ENCODE measurements at regions not wholly inside any gene's neighbourhood (a gene's known extent, or its start where the extent isn't known, plus 50 kb on each side); places are given as distances from the start of the nearest gene placed in this dataset.
"Not testable (repeated sequence)": the region's sequence is repeated elsewhere in the genome, so short reads cannot be mapped to it uniquely, and the experiment has no call there.

DNA sequence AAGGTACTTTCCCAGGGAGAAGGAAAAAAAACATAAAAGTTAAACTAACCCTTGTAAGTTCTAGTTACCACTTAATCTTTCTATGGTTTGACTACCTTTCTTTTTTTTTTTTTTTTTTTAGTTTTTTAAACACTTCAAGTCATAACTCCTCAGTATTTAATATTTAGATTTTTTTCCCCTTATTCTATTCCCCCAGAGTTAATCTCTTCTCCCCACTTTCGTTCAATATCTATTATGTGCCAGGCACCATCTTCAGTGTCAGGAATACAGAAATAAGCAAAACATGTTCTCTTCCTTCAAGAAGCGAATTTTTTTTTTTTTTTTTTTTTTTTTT is 62.0 kb upstream of the LOC128125822 start:
- Histone ChIP-seq H2AFZ (ENCODE audit: low read length) (no peak overlapping the region), H3K27me3 (ENCODE audit: insufficient read depth, low read length) (no peaks in the 10 kb centered on the region), H3K4me1 (ENCODE audit: insufficient read depth, low read length) (no peaks in the 10 kb centered on the region), H4K20me1 (ENCODE audit: insufficient read depth, low read length) (no peaks in the 10 kb centered on the region), H3K79me2 (ENCODE audit: insufficient read depth, low read length) (no peaks in the 10 kb centered on the region), H3K9me3 (ENCODE audit: low read depth, low read length) (no peaks in the 10 kb centered on the region), H3K36me3 (ENCODE audit: insufficient read depth, low read length) (no peaks in the 10 kb centered on the region), H3K4me2 (ENCODE audit: insufficient read depth, low read length) (no peak overlapping the region), H3K4me3 (ENCODE audit: insufficient read depth, low read length) (no peak overlapping the region), H3K27ac (ENCODE audit: low read depth, low read length) (no peak overlapping the region)
- TF ChIP-seq, protein P1, sequence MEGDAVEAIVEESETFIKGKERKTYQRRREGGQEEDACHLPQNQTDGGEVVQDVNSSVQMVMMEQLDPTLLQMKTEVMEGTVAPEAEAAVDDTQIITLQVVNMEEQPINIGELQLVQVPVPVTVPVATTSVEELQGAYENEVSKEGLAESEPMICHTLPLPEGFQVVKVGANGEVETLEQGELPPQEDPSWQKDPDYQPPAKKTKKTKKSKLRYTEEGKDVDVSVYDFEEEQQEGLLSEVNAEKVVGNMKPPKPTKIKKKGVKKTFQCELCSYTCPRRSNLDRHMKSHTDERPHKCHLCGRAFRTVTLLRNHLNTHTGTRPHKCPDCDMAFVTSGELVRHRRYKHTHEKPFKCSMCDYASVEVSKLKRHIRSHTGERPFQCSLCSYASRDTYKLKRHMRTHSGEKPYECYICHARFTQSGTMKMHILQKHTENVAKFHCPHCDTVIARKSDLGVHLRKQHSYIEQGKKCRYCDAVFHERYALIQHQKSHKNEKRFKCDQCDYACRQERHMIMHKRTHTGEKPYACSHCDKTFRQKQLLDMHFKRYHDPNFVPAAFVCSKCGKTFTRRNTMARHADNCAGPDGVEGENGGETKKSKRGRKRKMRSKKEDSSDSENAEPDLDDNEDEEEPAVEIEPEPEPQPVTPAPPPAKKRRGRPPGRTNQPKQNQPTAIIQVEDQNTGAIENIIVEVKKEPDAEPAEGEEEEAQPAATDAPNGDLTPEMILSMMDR (IDR thresholded peaks at IDR 0.05; ENCODE audit: extremely low read depth, low read depth, low read length) = no peak
- DNase-seq (ENCODE audit: insufficient read length, low spot score, missing footprints) = no peak

DNA sequence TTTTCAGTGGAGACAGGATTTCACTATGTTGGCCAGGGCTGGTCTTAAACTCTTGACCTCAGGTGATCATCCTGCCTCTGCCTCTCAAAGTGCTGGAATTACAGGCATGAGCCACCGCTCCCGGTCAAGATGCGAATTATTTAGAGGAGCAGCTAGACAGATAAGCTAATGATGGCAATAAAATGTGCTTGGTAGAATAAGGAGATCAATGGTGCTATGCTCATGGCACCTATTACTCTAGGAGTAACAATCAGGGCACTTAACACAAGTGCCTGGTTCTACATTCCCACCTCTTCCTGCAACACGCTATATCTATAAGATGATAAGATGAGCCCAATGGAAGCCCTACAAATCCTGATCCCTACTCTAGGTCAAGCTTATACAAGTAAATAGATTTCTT is 61.4 kb upstream of the LOC128125822 start:
- no peaks in the 10 kb centered on the region for H3K9me3 ChIP-seq (ENCODE audit: low read depth, low read length)
- TF ChIP-seq, protein P1 (IDR thresholded peaks at IDR 0.05; ENCODE audit: extremely low read depth, low read depth, low read length) = no peak

DNA sequence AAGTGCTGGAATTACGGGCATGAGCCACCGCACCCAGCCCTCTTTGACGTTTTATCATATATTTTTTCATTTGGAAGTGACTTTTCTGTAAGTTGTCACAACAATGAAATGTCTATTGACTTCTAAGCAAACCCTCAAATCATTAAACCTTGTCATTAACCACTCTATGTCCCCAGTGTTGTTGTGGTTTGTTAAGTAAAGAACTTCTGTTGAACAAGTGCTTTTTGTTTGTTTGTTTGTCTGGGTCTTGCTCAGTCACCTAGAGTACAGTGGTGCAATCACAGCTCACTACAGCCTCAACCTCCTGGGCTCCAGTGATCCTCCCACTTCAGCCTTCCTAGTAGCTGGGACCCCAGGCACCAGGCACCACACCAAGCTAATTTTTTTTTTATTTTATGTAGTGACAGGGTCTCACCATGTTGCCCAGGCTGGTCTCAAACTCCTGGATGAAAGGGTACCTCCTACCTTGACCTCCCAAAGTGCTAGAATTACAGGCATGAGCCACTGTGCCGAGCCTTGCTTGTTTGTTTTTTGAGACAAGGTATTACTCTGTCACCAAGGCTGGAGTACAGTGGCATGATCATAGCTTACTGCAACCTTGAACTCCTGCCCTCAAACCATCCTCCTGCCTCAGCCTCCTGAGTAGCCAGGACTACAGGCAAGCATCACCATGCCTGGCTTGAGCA is 57.6 kb upstream of the LOC128125822 start:
- Histone ChIP-seq H3K4me2 (ENCODE audit: insufficient read depth, low read length) (no peak overlapping the region), H3K9me3 (ENCODE audit: low read depth, low read length) (no peaks in the 10 kb centered on the region), H3K36me3 (ENCODE audit: insufficient read depth, low read length) (no peaks in the 10 kb centered on the region), H4K20me1 (ENCODE audit: insufficient read depth, low read length) (no peaks in the 10 kb centered on the region), H3K4me3 (ENCODE audit: insufficient read depth, low read length) (no peak overlapping the region), H2AFZ (ENCODE audit: low read length) (no peak overlapping the region), H3K27me3 (ENCODE audit: insufficient read depth, low read length) (no peaks in the 10 kb centered on the region), H3K4me1 (ENCODE audit: insufficient read depth, low read length) (no peaks in the 10 kb centered on the region), H3K27ac (ENCODE audit: low read depth, low read length) (no peak overlapping the region), H3K79me2 (ENCODE audit: insufficient read depth, low read length) (no peaks in the 10 kb centered on the region)
- DNase-seq (ENCODE audit: insufficient read length, low spot score, missing footprints) = no peak
- TF ChIP-seq, protein P1 (IDR thresholded peaks at IDR 0.05; ENCODE audit: extremely low read depth, low read depth, low read length) = no peak

More for the DNA sequence above, 61.4 kb upstream of the LOC128125822 start:
- Histone ChIP-seq H3K27ac (ENCODE audit: low read depth, low read length) (no peak overlapping the region), H3K4me3 (ENCODE audit: insufficient read depth, low read length) (no peak overlapping the region), H3K4me1 (ENCODE audit: insufficient read depth, low read length) (no peaks in the 10 kb centered on the region), H4K20me1 (ENCODE audit: insufficient read depth, low read length) (no peaks in the 10 kb centered on the region), H3K79me2 (ENCODE audit: insufficient read depth, low read length) (no peaks in the 10 kb centered on the region), H3K27me3 (ENCODE audit: insufficient read depth, low read length) (no peaks in the 10 kb centered on the region), H3K36me3 (ENCODE audit: insufficient read depth, low read length) (no peaks in the 10 kb centered on the region), H3K4me2 (ENCODE audit: insufficient read depth, low read length) (no peak overlapping the region), H2AFZ (ENCODE audit: low read length) (no peak overlapping the region)
- DNase-seq (ENCODE audit: insufficient read length, low spot score, missing footprints) = no peak

GRCh38 chr6:63515227-63515626 is 57.1 kb upstream of the LOC128125822 start:
- not testable (repeated sequence) for DNase-seq (ENCODE audit: insufficient read length, low spot score, missing footprints); H3K9me3 ChIP-seq (ENCODE audit: low read depth, low read length); H3K79me2 ChIP-seq (ENCODE audit: insufficient read depth, low read length); H3K36me3 ChIP-seq (ENCODE audit: insufficient read depth, low read length); H3K27ac ChIP-seq (ENCODE audit: low read depth, low read length); H4K20me1 ChIP-seq (ENCODE audit: insufficient read depth, low read length); H3K27me3 ChIP-seq (ENCODE audit: insufficient read depth, low read length); H3K4me3 ChIP-seq (ENCODE audit: insufficient read depth, low read length); H3K4me2 ChIP-seq (ENCODE audit: insufficient read depth, low read length); H3K4me1 ChIP-seq (ENCODE audit: insufficient read depth, low read length); H2AFZ ChIP-seq (ENCODE audit: low read length)
